ENCODE measurements at regions not wholly inside any gene's neighbourhood (a gene's known extent, or its start where the extent isn't known, plus 50 kb on each side); places are given as distances from the start of the nearest gene placed in this dataset.

DNA sequence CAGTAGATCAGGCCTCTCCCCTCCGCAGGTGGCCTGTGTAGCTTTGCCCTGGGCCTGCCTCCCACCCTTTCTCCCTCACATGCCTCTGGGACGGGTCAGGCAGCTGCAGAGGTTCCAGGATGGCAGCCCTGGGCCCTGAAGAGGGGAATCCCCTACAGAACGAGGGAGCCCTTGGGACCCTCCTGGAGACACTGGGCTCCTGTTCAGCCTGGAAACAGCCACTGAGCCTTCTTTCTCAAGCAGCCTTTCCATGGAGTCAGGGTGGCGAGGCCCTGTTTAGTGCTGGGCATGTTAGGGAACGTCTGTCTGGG, 720.9 kb downstream of the BRD1 start:
- H3K4me3 ChIP-seq (ENCODE audit: low read depth, low read length): no peak overlapping the region

DNA sequence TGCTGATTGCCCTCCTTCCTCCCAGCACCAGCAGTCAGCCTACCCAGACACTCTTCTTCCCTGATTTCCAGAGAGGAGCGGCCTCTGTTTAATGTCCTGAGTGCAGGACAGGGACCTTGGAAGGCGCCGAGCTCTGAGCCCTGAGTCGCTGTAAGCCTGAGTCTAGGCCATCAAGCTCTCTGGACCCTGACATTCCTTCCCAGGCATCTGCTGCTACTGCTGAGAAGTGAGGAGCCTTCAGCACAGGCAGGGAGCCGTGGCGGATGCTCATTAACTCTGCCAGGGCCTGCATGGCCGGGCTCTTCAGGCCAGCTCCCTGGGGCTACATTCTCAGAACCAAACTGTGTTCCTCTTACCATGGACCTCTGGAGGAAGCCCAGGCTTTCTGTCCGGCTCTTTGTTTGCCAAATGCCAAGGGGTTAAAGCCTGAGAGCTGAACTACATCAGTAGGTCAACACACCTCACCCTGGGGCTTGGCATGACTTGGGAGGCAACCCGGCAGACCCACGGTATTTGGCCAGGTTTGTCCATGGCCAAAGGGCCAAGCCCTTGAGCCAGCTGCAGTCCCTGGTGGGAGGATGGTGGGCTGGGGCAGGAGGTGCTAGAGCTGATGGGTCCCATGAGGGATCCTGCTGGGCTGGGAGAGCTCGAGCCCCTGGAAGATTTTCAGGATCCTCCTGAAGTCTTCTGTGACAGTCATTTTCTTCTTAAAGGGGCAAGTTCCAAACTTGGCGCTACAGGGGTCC, 721.4 kb downstream of the BRD1 start:
- no peak overlapping the region for H3K4me3 ChIP-seq (ENCODE audit: low read depth, low read length)
- no peak for TF ChIP-seq CTCF (IDR thresholded peaks at IDR 0.05; ENCODE audit: borderline replicate concordance, insufficient read depth, low read depth, low read length)

More for the DNA sequence above, 720.9 kb downstream of the BRD1 start:
- TF ChIP-seq CTCF (IDR thresholded peaks at IDR 0.05; ENCODE audit: borderline replicate concordance, insufficient read depth, low read depth, low read length): no peak

GRCh38 chr22:49104434-49104833, 723.2 kb downstream of the BRD1 start:
- no peak for TF ChIP-seq CTCF (IDR thresholded peaks at IDR 0.05; ENCODE audit: borderline replicate concordance, insufficient read depth, low read depth, low read length)
- no peak overlapping the region for H3K4me3 ChIP-seq (ENCODE audit: low read depth, low read length)

GRCh38 chr22:49103314-49104059, 724.2 kb downstream of the BRD1 start:
- no peak overlapping the region for H3K4me3 ChIP-seq (ENCODE audit: low read depth, low read length)
- no peak for TF ChIP-seq CTCF (IDR thresholded peaks at IDR 0.05; ENCODE audit: borderline replicate concordance, insufficient read depth, low read depth, low read length)

- H3K4me3 ChIP-seq (ENCODE audit: low read depth, low read length): no peak overlapping the region
- TF ChIP-seq CTCF (IDR thresholded peaks at IDR 0.05; ENCODE audit: borderline replicate concordance, insufficient read depth, low read depth, low read length): no peak
Observed at GRCh38 chr22:49102367-49102766, 725.3 kb downstream of the BRD1 start.

- TF ChIP-seq CTCF (IDR thresholded peaks at IDR 0.05; ENCODE audit: borderline replicate concordance, insufficient read depth, low read depth, low read length): no peak
- no peak overlapping the region for H3K4me3 ChIP-seq (ENCODE audit: low read depth, low read length)
Observed at GRCh38 chr22:49101873-49102272, 725.8 kb downstream of the BRD1 start.

DNA sequence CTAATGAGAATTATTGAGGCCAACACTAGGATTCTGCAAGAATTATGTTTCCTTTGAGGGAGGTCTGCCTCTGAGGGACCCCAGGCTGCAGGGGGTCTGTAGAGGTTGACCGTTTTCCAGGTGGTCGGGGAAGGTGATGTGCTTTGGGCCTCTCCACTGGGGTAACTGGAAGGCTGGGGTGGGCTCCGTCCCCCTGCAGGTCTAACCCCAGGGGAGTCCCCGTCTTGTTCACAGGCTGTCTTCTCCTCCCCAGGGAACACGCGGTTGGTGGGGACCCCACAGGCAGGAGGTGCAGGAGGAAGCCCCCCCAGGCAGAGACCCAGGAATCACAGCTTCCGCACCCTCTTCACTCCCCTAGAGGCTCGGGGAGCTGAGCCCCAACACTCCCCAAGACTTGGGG, 726.4 kb downstream of the BRD1 start:
- H3K4me3 ChIP-seq (ENCODE audit: low read depth, low read length): no peak overlapping the region
- TF ChIP-seq CTCF (IDR thresholded peaks at IDR 0.05; ENCODE audit: borderline replicate concordance, insufficient read depth, low read depth, low read length): no peak
